ENCODE measurements at regions not wholly inside any gene's neighbourhood (a gene's known extent, or its start where the extent isn't known, plus 50 kb on each side); places are given as distances from the start of the nearest gene placed in this dataset.

DNA sequence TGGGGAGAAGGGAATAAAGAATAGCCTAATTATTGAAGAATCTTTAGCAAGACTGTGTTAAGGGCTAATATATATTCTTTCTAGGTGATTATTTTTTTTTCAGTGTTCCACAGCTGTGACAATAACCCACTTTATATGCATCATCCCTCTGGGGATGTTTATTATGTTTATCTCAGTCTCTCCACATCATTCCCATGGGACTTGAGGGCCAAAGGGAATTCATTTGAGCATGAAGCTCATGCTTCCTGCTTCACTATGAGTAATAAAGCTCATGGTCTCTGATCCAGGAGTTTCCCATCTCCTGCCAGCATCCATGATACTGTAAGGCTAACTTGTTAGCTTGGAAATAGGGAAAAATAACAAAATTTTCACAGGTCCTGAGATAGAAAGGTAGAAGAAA is 1888.4 kb downstream of the LRRC4C start:
- no peak for ATAC-seq
- H3K4me3 ChIP-seq = no peak overlapping the region
- TF ChIP-seq CEBPB (IDR thresholded peaks at IDR 0.05) (no peak), HOXB13 (CRISPR knock-in tag; IDR thresholded peaks at IDR 0.05; ENCODE audit: low read depth) (no peak), USF2 (IDR thresholded peaks at IDR 0.05) (no peak), NPAS2 (CRISPR knock-in tag; IDR thresholded peaks at IDR 0.05; ENCODE audit: borderline replicate concordance) (no peak), RNF2 (IDR thresholded peaks at IDR 0.05; ENCODE audit: borderline replicate concordance, low read depth) (no peak), MAFK (IDR thresholded peaks at IDR 0.05; ENCODE audit: partially characterized antibody) (no peak), ZC3H11A (IDR thresholded peaks at IDR 0.05) (no peak), CTCF (IDR thresholded peaks at IDR 0.05) (no peak), SREBF2 (IDR thresholded peaks at IDR 0.05) (no peak), ZSCAN20 (CRISPR knock-in tag; IDR thresholded peaks at IDR 0.05) (no peak)
- TF ChIP-seq, protein P1, sequence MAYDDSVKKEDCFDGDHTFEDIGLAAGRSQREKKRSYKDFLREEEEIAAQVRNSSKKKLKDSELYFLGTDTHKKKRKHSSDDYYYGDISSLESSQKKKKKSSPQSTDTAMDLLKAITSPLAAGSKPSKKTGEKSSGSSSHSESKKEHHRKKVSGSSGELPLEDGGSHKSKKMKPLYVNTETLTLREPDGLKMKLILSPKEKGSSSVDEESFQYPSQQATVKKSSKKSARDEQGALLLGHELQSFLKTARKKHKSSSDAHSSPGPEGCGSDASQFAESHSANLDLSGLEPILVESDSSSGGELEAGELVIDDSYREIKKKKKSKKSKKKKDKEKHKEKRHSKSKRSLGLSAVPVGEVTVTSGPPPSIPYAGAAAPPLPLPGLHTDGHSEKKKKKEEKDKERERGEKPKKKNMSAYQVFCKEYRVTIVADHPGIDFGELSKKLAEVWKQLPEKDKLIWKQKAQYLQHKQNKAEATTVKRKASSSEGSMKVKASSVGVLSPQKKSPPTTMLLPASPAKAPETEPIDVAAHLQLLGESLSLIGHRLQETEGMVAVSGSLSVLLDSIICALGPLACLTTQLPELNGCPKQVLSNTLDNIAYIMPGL (CRISPR knock-in tag; IDR thresholded peaks at IDR 0.05; ENCODE audit: borderline replicate concordance) = no peak
- H3K4me1 ChIP-seq = no peaks in the 10 kb centered on the region
- no peak overlapping the region for H3K4me2 ChIP-seq
- POLR2A ChIA-PET = no interaction called here
- no peaks in the 10 kb centered on the region for H3K9me3 ChIP-seq
- no peak for DNase-seq (ENCODE audit: low read depth in 1 of 2, low spot score in 1 of 2)
- no peak for FAIRE-seq
- CTCF ChIA-PET = no interaction called here
- H3K27ac ChIP-seq = no peak overlapping the region

- Histone ChIP-seq H3K9me3 (no peaks in the 10 kb centered on the region), H3K4me2 (no peak overlapping the region), H3K4me1 (no peaks in the 10 kb centered on the region), H3K4me3 (no peak overlapping the region), H3K27ac (no peak overlapping the region)
- ChIA-PET CTCF (no interaction called here), POLR2A (no interaction called here)
- ATAC-seq (no peak), FAIRE-seq (no peak), DNase-seq (ENCODE audit: low read depth in 1 of 2, low spot score in 1 of 2) (no peak)
- TF ChIP-seq SREBF2 (IDR thresholded peaks at IDR 0.05) (no peak), MAFK (IDR thresholded peaks at IDR 0.05; ENCODE audit: partially characterized antibody) (no peak), TFCP2L1 (CRISPR knock-in tag; IDR thresholded peaks at IDR 0.05) (no peak), POLR2A (IDR thresholded peaks at IDR 0.05; ENCODE audit: low read length) (no peak), MAZ (IDR thresholded peaks at IDR 0.05; ENCODE audit: borderline replicate concordance, low read depth, low read length) (no peak)
Measured at GRCh38 chr11:39570526-39570925, 1888.9 kb downstream of the LRRC4C start.

DNA sequence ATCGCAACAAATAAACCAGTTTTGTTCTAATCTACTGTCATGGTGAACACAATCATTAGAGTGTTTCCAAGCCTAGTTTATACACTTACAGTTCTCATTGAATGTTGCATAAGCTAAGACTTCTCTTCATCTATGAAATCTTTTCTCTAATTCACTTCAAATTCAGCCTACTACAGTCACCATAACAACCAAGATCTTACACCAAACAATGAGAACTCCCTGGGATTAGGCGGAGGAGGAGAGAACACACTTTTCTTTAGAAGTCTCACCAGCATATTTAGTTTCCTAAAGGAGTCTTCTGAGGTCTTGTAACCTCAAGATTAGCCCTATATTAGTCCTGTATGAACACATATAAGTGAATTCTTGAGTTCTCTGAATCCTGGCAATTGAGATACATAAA is 1889.7 kb downstream of the LRRC4C start:
- Histone ChIP-seq H3K27ac (no peak overlapping the region), H3K9me3 (no peaks in the 10 kb centered on the region), H3K4me1 (no peaks in the 10 kb centered on the region), H3K4me2 (no peak overlapping the region), H3K4me3 (no peak overlapping the region)
- CTCF ChIA-PET = interaction anchor here (0.8 kb wide), 1 partner anchor 1123 kb away, joined by 4 read pairs; no protein-coding TSS in a partner anchor
- DNase-seq (ENCODE audit: low read depth in 1 of 2, low spot score in 1 of 2) (no peak), ATAC-seq (no peak), FAIRE-seq (no peak)
- 8% methylated on average over 2 of the region's 2 CpGs for WGBS (ENCODE audit: missing lambda C conversion rate)
- TF ChIP-seq ZFP36 (IDR thresholded peaks at IDR 0.05; ENCODE audit: borderline replicate concordance, partially characterized antibody) (no peak), ZC3H11A (IDR thresholded peaks at IDR 0.05) (no peak)
- POLR2A ChIA-PET = no interaction called here

GRCh38 chr11:39542460-39542859 is 1917.0 kb downstream of the LRRC4C start:
- Histone ChIP-seq H3K9me3 (no peaks in the 10 kb centered on the region; the same call in 2 of the 3 replicates), H3K4me1 (no peaks in the 10 kb centered on the region), H3K4me3 (no peak overlapping the region), H3K4me2 (no peak overlapping the region), H3K27ac (no peak overlapping the region)
- POLR2A ChIA-PET = no interaction called here
- CTCF ChIA-PET = no interaction called here
- FAIRE-seq (no peak), ATAC-seq (no peak), DNase-seq (ENCODE audit: low read depth in 1 of 2, low spot score in 1 of 2) (no peak)
- TF ChIP-seq, protein P1 (CRISPR knock-in tag; IDR thresholded peaks at IDR 0.05; ENCODE audit: borderline replicate concordance) = no peak

Measured in A549 (cell line).